ENCODE measurements at regions not wholly inside any gene's neighbourhood (a gene's known extent, or its start where the extent isn't known, plus 50 kb on each side); places are given as distances from the start of the nearest gene placed in this dataset.
"Not testable (repeated sequence)": the region's sequence is repeated elsewhere in the genome, so short reads cannot be mapped to it uniquely, and the experiment has no call there.

GRCh38 chr10:25828475-25828874 lies 105.6 kb upstream of the MYO3A start:
- H3K9me3 ChIP-seq (ENCODE audit: control insufficient read depth, insufficient read depth, low read length): no peaks in the 10 kb centered on the region
- no peak overlapping the region for H3K4me3 ChIP-seq (ENCODE audit: low read length)
- H4K20me1 ChIP-seq (ENCODE audit: control insufficient read depth, insufficient read depth, low read depth, low read length): no peaks in the 10 kb centered on the region
- H3F3A ChIP-seq (ENCODE audit: control insufficient read depth, insufficient read depth): no peaks in the 10 kb centered on the region
- H3K27ac ChIP-seq (ENCODE audit: low read depth, low read length): no peak overlapping the region
- no peak for TF ChIP-seq EZH2phosphoT487 (IDR thresholded peaks at IDR 0.05; ENCODE audit: borderline replicate concordance, low read length)
- no peak for TF ChIP-seq CTCF (IDR thresholded peaks at IDR 0.05; ENCODE audit: low read depth, low read length, poor library complexity, severe bottlenecking)
- H3K9me2 ChIP-seq (replicated peaks; ENCODE audit: control insufficient read depth, low read length): no peaks in the 10 kb centered on the region
- no peaks in the 10 kb centered on the region for H3K79me2 ChIP-seq (ENCODE audit: control insufficient read depth, low read length)
- H3K27me3 ChIP-seq (ENCODE audit: control insufficient read depth, low read length): peaks cover 10% of the 10 kb centered on the region
- H3K36me3 ChIP-seq (ENCODE audit: control insufficient read depth, low read length): no peaks in the 10 kb centered on the region
- H3K4me1 ChIP-seq (ENCODE audit: control insufficient read depth, low read length): no peaks in the 10 kb centered on the region
- H3K4me2 ChIP-seq (ENCODE audit: low read length): no peak overlapping the region

- H3K4me1 ChIP-seq (ENCODE audit: control insufficient read depth, low read length): no peaks in the 10 kb centered on the region
- no peak overlapping the region for H3K27ac ChIP-seq (ENCODE audit: low read depth, low read length)
- H3K79me2 ChIP-seq (ENCODE audit: control insufficient read depth, low read length): no peaks in the 10 kb centered on the region
- H3K9me2 ChIP-seq (replicated peaks; ENCODE audit: control insufficient read depth, low read length): no peaks in the 10 kb centered on the region
- no peak for TF ChIP-seq CTCF (IDR thresholded peaks at IDR 0.05; ENCODE audit: low read depth, low read length, poor library complexity, severe bottlenecking)
- no peak for TF ChIP-seq EZH2phosphoT487 (IDR thresholded peaks at IDR 0.05; ENCODE audit: borderline replicate concordance, low read length)
- H3K4me3 ChIP-seq (ENCODE audit: low read length): no peak overlapping the region
- no peaks in the 10 kb centered on the region for H4K20me1 ChIP-seq (ENCODE audit: control insufficient read depth, insufficient read depth, low read depth, low read length)
- peaks cover 10% of the 10 kb centered on the region for H3K27me3 ChIP-seq (ENCODE audit: control insufficient read depth, low read length)
- no peaks in the 10 kb centered on the region for H3K9me3 ChIP-seq (ENCODE audit: control insufficient read depth, insufficient read depth, low read length)
- no peaks in the 10 kb centered on the region for H3F3A ChIP-seq (ENCODE audit: control insufficient read depth, insufficient read depth)
- H3K4me2 ChIP-seq (ENCODE audit: low read length): no peak overlapping the region
- no peaks in the 10 kb centered on the region for H3K36me3 ChIP-seq (ENCODE audit: control insufficient read depth, low read length)
These were observed 102.9 kb upstream of the MYO3A start for GRCh38 chr10:25831080-25831479.

DNA sequence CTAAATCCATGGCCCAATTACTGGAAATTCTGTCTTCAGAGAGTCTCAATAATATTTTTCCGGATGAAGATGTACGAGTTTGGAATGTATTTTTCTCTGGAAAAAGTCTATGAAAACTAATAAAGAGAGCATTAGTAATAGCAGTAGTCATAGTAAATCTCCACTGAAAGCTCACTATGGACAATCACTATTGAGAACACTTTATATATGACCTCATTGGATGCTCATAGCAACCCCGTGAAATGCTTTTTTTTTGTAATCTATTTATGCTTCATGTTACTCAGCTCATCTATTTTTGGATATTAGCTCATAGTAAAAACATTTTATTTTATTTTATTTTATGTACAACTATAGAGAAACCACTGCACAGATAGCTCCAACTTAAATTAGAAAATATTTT lies 94.3 kb upstream of the MYO3A start:
- Histone ChIP-seq H3K79me2 (ENCODE audit: control insufficient read depth, low read length) (no peaks in the 10 kb centered on the region), H3F3A (ENCODE audit: control insufficient read depth, insufficient read depth) (no peaks in the 10 kb centered on the region), H3K4me2 (ENCODE audit: low read length) (no peak overlapping the region), H3K4me1 (ENCODE audit: control insufficient read depth, low read length) (no peaks in the 10 kb centered on the region), H3K36me3 (ENCODE audit: control insufficient read depth, low read length) (no peaks in the 10 kb centered on the region), H4K20me1 (ENCODE audit: control insufficient read depth, insufficient read depth, low read depth, low read length) (no peaks in the 10 kb centered on the region), H3K9me3 (ENCODE audit: control insufficient read depth, insufficient read depth, low read length) (no peaks in the 10 kb centered on the region), H3K27me3 (ENCODE audit: control insufficient read depth, low read length) (no peaks in the 10 kb centered on the region), H3K9me2 (replicated peaks; ENCODE audit: control insufficient read depth, low read length) (no peaks in the 10 kb centered on the region), H3K27ac (ENCODE audit: low read depth, low read length) (no peak overlapping the region), H3K4me3 (ENCODE audit: low read length) (no peak overlapping the region)
- no peak for TF ChIP-seq CTCF (IDR thresholded peaks at IDR 0.05; ENCODE audit: low read depth, low read length, poor library complexity, severe bottlenecking)

DNA sequence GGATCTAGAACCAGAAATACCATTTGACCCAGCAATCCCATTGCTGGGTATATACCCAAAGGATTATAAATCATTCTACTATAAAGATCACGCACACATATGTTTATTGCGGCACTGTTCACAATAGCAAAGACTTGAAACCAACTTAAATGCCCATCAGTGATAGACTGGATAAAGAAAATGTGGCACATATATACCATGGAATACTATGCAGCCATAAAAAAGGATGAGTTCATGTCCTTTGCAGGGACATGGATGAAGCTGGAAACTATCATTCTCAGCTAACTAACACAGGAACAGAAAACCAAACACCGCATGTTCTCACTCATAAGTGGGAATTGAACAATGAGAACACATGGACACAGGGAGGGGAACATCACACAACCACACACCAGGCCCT lies 93.2 kb upstream of the MYO3A start:
- H3K79me2 ChIP-seq (ENCODE audit: control insufficient read depth, low read length); H3K9me3 ChIP-seq (ENCODE audit: control insufficient read depth, insufficient read depth, low read length); H3K4me2 ChIP-seq (ENCODE audit: low read length); H3K4me3 ChIP-seq (ENCODE audit: low read length); H3F3A ChIP-seq (ENCODE audit: control insufficient read depth, insufficient read depth); H3K36me3 ChIP-seq (ENCODE audit: control insufficient read depth, low read length); H3K9me2 ChIP-seq (replicated peaks; ENCODE audit: control insufficient read depth, low read length); H4K20me1 ChIP-seq (ENCODE audit: control insufficient read depth, insufficient read depth, low read depth, low read length); H3K4me1 ChIP-seq (ENCODE audit: control insufficient read depth, low read length); H3K27me3 ChIP-seq (ENCODE audit: control insufficient read depth, low read length); H3K27ac ChIP-seq (ENCODE audit: low read depth, low read length): not testable (repeated sequence)

All from DOHH2 (cell line).